Liver (tissue), 8 donors: ENCODE measurements at regions not wholly inside any gene's neighbourhood (a gene's known extent, or its start where the extent isn't known, plus 50 kb on each side); places are given as distances from the start of the nearest gene placed in this dataset.

Source experiments
- DNase-seq: peaks from one replicate; pipeline ENCODE4 v3.0.0-alpha.2; 2017; ENCODE audit warnings: low spot score
- H3K27ac ChIP-seq, 2 donors: one replicate each; pipeline ENCODE4 v1.7.0; 2013; ENCODE audit warnings: inconsistent platforms in 2 of 2, low read length in 2 of 2, control low read depth in 1 of 2, low read depth in 1 of 2, mild to moderate bottlenecking in 1 of 2
- H3K27me3 ChIP-seq, 4 donors: one replicate each; pipeline versions ENCODE4 v1.6.1 to v1.7.0; 2013; ENCODE audit warnings: low read length in 3 of 4, inconsistent platforms in 1 of 4, mild to moderate bottlenecking in 1 of 4, moderate library complexity in 1 of 4; ENCODE audit not compliant: control insufficient read depth in 4 of 4, insufficient read depth in 4 of 4
- H3K36me3 ChIP-seq, 4 donors: one replicate each; pipeline versions ENCODE4 v1.6.1 to v1.7.0; 2013; ENCODE audit warnings: low read length in 3 of 4, mild to moderate bottlenecking in 3 of 4, low read depth in 1 of 4, moderate library complexity in 1 of 4; ENCODE audit not compliant: control insufficient read depth in 4 of 4, insufficient read depth in 3 of 4
- H3K4me1 ChIP-seq, 4 donors: one replicate each; pipeline versions ENCODE4 v1.6.1 to v1.7.0; 2013; ENCODE audit warnings: low read length in 3 of 4, mild to moderate bottlenecking in 3 of 4, moderate library complexity in 1 of 4; ENCODE audit not compliant: control insufficient read depth in 4 of 4, insufficient read depth in 4 of 4
- H3K4me3 ChIP-seq, 3 donors: one replicate each; pipeline versions ENCODE4 v1.6.1 to v1.7.0; 2013; ENCODE audit warnings: low read length in 3 of 3, control low read depth in 1 of 3, low read depth in 1 of 3, mild to moderate bottlenecking in 1 of 3
- H3K9ac ChIP-seq, 2 donors: one replicate each; pipeline ENCODE4 v1.7.0; 2013; ENCODE audit warnings: low read length in 2 of 2, mild to moderate bottlenecking in 2 of 2, moderate library complexity in 2 of 2, control low read depth in 1 of 2, low read depth in 1 of 2
- H3K9me3 ChIP-seq, 4 donors: one replicate each; pipeline versions ENCODE4 v1.6.1 to v1.7.0; 2013; ENCODE audit warnings: low read length in 3 of 4; ENCODE audit not compliant: control insufficient read depth in 4 of 4
- ATF3 ChIP-seq: IDR thresholded peaks from 2 replicates; pipeline ENCODE4 v1.6.1; 2016; ENCODE audit warnings: antibody characterized with exemption
- EGR1 ChIP-seq, 2 donors: IDR thresholded peaks; 2 replicates each; pipeline ENCODE4 v1.6.1; 2016 to 2018; ENCODE audit warnings: antibody characterized with exemption in 2 of 2, low read depth in 2 of 2
- FOXA1 ChIP-seq: IDR thresholded peaks from 2 replicates; pipeline ENCODE4 v1.6.1; 2016; ENCODE audit warnings: antibody characterized with exemption
- FOXA2 ChIP-seq: IDR thresholded peaks from 2 replicates; pipeline ENCODE4 v1.6.1; 2016; ENCODE audit warnings: antibody characterized with exemption
- GABPA ChIP-seq, 2 donors: IDR thresholded peaks in 1 of 2; conservative IDR thresholded peaks in 1 of 2; 2 replicates each; pipeline ENCODE4 v1.6.1; 2016; ENCODE audit warnings: antibody characterized with exemption in 2 of 2, mild to moderate bottlenecking in 1 of 2, moderate library complexity in 1 of 2
- HNF4A ChIP-seq, 2 donors: conservative IDR thresholded peaks; 2 replicates each; pipeline ENCODE4 v1.6.1; 2016; ENCODE audit warnings: antibody characterized with exemption in 2 of 2, mild to moderate bottlenecking in 2 of 2
- HNF4G ChIP-seq: IDR thresholded peaks from 2 replicates; pipeline ENCODE4 v1.6.1; 2016; ENCODE audit warnings: antibody characterized with exemption
- JUND ChIP-seq, 2 donors: IDR thresholded peaks; 2 replicates each; pipeline ENCODE4 v1.6.1; 2016; ENCODE audit warnings: antibody characterized with exemption in 2 of 2
- MAX ChIP-seq: IDR thresholded peaks from 2 replicates; pipeline ENCODE4 v1.6.1; 2016; ENCODE audit warnings: antibody characterized with exemption
- NR2F2 ChIP-seq: IDR thresholded peaks from 2 replicates; pipeline ENCODE4 v1.6.1; 2016; ENCODE audit warnings: antibody characterized with exemption
- RAD21 ChIP-seq, 2 donors: IDR thresholded peaks; 2 replicates each; pipeline ENCODE4 v1.6.1; 2016; ENCODE audit warnings: antibody characterized with exemption in 2 of 2, mild to moderate bottlenecking in 2 of 2
- RXRA ChIP-seq, 2 donors: IDR thresholded peaks; 2 replicates each; pipeline ENCODE4 v1.6.1; 2017 to 2018; ENCODE audit warnings: antibody characterized with exemption in 2 of 2, mild to moderate bottlenecking in 1 of 2
- SP1 ChIP-seq: IDR thresholded peaks from 2 replicates; pipeline ENCODE4 v1.6.1; 2018; ENCODE audit warnings: antibody characterized with exemption, mild to moderate bottlenecking
- TAF1 ChIP-seq: conservative IDR thresholded peaks from 2 replicates; pipeline ENCODE4 v1.6.1; 2016; ENCODE audit warnings: antibody characterized with exemption, mild to moderate bottlenecking
- YY1 ChIP-seq: IDR thresholded peaks from 2 replicates; pipeline ENCODE4 v1.6.1; 2016; ENCODE audit warnings: antibody characterized with exemption, mild to moderate bottlenecking
- ZBTB33 ChIP-seq: IDR thresholded peaks from 2 replicates; pipeline ENCODE4 v1.6.1; 2016; ENCODE audit warnings: antibody characterized with exemption
- WGBS: extraction: QIAGEN DNeasy Blood & Tissue Kit; methylation state at CpG from one replicate; pipeline ENCODE4 v1.1.7; 2013; 5-methylcytosine and 5-hydroxymethylcytosine counted together
- TF ChIP-seq, protein P1 (sequence below): IDR thresholded peaks from 2 replicates; pipeline ENCODE4 v1.6.1; 2016; ENCODE audit warnings: antibody characterized with exemption, mild to moderate bottlenecking
- TF ChIP-seq, protein P2 (sequence below): fragments of 150-350 bp; IDR thresholded peaks from 2 replicates; pipeline ENCODE4 v1.5.1; 2017; ENCODE audit warnings: improper control_type of control experiment, low read depth, low read length; ENCODE audit not compliant: missing input control
- donor health status: healthy.
- donor health status: healthy.
- donor health status: healthy.
- donor health status: healthy.
- donor health status: healthy.

GRCh38 chr7:35516498-35516897 lies 178.4 kb downstream of the HERPUD2 start:
- H3K4me3 ChIP-seq = no peak overlapping the region
- H3K27ac ChIP-seq = no peak overlapping the region
- TF ChIP-seq ZBTB33 (no peak), TAF1 (no peak), YY1 (no peak), HNF4A (conservative IDR thresholded peaks at IDR 0.05) (no peak), JUND (IDR thresholded peaks at IDR 0.05) (no peak), RAD21 (IDR thresholded peaks at IDR 0.05) (no peak), HNF4G (no peak), NR2F2 (no peak), RXRA (IDR thresholded peaks at IDR 0.05) (no peak), MAX (no peak), ATF3 (no peak), FOXA2 (no peak), EGR1 (IDR thresholded peaks at IDR 0.05; ENCODE audit: low read depth in 2 of 2) (no peak), SP1 (no peak), GABPA (IDR thresholded peaks at IDR 0.05 in 1 of 2, conservative IDR thresholded peaks at IDR 0.05 in 1 of 2) (no peak)
- TF ChIP-seq, protein P1, sequence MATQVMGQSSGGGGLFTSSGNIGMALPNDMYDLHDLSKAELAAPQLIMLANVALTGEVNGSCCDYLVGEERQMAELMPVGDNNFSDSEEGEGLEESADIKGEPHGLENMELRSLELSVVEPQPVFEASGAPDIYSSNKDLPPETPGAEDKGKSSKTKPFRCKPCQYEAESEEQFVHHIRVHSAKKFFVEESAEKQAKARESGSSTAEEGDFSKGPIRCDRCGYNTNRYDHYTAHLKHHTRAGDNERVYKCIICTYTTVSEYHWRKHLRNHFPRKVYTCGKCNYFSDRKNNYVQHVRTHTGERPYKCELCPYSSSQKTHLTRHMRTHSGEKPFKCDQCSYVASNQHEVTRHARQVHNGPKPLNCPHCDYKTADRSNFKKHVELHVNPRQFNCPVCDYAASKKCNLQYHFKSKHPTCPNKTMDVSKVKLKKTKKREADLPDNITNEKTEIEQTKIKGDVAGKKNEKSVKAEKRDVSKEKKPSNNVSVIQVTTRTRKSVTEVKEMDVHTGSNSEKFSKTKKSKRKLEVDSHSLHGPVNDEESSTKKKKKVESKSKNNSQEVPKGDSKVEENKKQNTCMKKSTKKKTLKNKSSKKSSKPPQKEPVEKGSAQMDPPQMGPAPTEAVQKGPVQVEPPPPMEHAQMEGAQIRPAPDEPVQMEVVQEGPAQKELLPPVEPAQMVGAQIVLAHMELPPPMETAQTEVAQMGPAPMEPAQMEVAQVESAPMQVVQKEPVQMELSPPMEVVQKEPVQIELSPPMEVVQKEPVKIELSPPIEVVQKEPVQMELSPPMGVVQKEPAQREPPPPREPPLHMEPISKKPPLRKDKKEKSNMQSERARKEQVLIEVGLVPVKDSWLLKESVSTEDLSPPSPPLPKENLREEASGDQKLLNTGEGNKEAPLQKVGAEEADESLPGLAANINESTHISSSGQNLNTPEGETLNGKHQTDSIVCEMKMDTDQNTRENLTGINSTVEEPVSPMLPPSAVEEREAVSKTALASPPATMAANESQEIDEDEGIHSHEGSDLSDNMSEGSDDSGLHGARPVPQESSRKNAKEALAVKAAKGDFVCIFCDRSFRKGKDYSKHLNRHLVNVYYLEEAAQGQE = no peak
- TF ChIP-seq, protein P2, sequence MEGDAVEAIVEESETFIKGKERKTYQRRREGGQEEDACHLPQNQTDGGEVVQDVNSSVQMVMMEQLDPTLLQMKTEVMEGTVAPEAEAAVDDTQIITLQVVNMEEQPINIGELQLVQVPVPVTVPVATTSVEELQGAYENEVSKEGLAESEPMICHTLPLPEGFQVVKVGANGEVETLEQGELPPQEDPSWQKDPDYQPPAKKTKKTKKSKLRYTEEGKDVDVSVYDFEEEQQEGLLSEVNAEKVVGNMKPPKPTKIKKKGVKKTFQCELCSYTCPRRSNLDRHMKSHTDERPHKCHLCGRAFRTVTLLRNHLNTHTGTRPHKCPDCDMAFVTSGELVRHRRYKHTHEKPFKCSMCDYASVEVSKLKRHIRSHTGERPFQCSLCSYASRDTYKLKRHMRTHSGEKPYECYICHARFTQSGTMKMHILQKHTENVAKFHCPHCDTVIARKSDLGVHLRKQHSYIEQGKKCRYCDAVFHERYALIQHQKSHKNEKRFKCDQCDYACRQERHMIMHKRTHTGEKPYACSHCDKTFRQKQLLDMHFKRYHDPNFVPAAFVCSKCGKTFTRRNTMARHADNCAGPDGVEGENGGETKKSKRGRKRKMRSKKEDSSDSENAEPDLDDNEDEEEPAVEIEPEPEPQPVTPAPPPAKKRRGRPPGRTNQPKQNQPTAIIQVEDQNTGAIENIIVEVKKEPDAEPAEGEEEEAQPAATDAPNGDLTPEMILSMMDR = no peak
- H3K36me3 ChIP-seq = no peaks in the 10 kb centered on the region
- no peaks in the 10 kb centered on the region for H3K27me3 ChIP-seq
- 77% methylated on average over 1 of the region's 1 CpG for WGBS
- H3K9me3 ChIP-seq = no peaks in the 10 kb centered on the region
- no peak overlapping the region for H3K9ac ChIP-seq
- DNase-seq = no peak
- peaks cover 4 to 18% (median 12%) of the 10 kb centered on the region in 4 donors for H3K4me1 ChIP-seq

DNA sequence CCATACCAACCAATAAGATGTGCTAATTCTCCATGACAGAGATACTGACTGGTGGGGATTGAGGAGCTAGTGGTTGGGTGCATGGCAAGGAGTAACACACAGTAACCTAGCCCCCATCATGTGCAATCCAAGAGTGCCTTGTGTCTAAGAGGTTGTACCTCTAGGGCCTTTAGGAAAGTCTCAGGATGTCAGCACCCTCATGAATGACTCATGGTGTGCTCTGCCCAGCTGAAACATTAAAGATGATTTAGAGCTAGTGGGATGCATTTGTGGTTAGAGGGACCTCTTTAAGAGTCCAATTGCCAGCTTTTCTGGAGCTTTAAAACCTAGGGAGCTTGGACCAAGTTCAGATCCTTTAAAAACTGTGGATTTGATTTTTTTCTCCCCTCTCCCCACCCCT lies 181.1 kb downstream of the HERPUD2 start:
- DNase-seq = no peak
- no peaks in the 10 kb centered on the region for H3K27me3 ChIP-seq
- H3K4me1 ChIP-seq = peaks cover 4 to 32% (median 28%) of the 10 kb centered on the region in 4 donors
- no peak overlapping the region for H3K9ac ChIP-seq
- no peaks in the 10 kb centered on the region for H3K9me3 ChIP-seq
- H3K27ac ChIP-seq = no peak overlapping the region
- H3K4me3 ChIP-seq = no peak overlapping the region
- H3K36me3 ChIP-seq = no peaks in the 10 kb centered on the region
- TF ChIP-seq YY1 (no peak), ZBTB33 (no peak), FOXA1 (no peak), SP1 (no peak), GABPA (IDR thresholded peaks at IDR 0.05 in 1 of 2, conservative IDR thresholded peaks at IDR 0.05 in 1 of 2) (no peak)
- TF ChIP-seq, protein P2 = no peak
